ENCODE measurements at regions not wholly inside any gene's neighbourhood (a gene's known extent, or its start where the extent isn't known, plus 50 kb on each side); places are given as distances from the start of the nearest gene placed in this dataset.

GRCh38 chr14:59069163-59069854 lies 119.2 kb upstream of the DAAM1 start:
- Histone ChIP-seq H3K4me1 (peaks cover 0 to 5% (median 2%) of the 10 kb centered on the region in 4 donors), H3K9me3 (no peaks in the 10 kb centered on the region), H3K27me3 (no peaks in the 10 kb centered on the region), H3K36me3 (no peaks in the 10 kb centered on the region), H3K4me3 (no peak overlapping the region), H3K27ac (replicated peaks in 1 of 4) (no peak overlapping the region)
- TF ChIP-seq EP300 (IDR thresholded peaks at IDR 0.05) (no peak), POLR2AphosphoS5 (IDR thresholded peaks at IDR 0.05) (no peak), POLR2A (IDR thresholded peaks at IDR 0.05; ENCODE audit: low read depth) (no peak)
- TF ChIP-seq, protein P1, sequence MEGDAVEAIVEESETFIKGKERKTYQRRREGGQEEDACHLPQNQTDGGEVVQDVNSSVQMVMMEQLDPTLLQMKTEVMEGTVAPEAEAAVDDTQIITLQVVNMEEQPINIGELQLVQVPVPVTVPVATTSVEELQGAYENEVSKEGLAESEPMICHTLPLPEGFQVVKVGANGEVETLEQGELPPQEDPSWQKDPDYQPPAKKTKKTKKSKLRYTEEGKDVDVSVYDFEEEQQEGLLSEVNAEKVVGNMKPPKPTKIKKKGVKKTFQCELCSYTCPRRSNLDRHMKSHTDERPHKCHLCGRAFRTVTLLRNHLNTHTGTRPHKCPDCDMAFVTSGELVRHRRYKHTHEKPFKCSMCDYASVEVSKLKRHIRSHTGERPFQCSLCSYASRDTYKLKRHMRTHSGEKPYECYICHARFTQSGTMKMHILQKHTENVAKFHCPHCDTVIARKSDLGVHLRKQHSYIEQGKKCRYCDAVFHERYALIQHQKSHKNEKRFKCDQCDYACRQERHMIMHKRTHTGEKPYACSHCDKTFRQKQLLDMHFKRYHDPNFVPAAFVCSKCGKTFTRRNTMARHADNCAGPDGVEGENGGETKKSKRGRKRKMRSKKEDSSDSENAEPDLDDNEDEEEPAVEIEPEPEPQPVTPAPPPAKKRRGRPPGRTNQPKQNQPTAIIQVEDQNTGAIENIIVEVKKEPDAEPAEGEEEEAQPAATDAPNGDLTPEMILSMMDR (IDR thresholded peaks at IDR 0.05): no peak
- DNase-seq (ENCODE audit: extremely low spot score): no peak
- WGBS: 77% methylated on average over 9 of the region's 9 CpGs
- intact Hi-C loops (cut with DNase I): no loop called here

GRCh38 chr14:59075506-59075905 lies 113.0 kb upstream of the DAAM1 start:
- TF ChIP-seq EP300 (IDR thresholded peaks at IDR 0.05) (no peak), POLR2AphosphoS5 (IDR thresholded peaks at IDR 0.05) (no peak), POLR2A (IDR thresholded peaks at IDR 0.05; ENCODE audit: low read depth) (no peak)
- TF ChIP-seq, protein P1 (IDR thresholded peaks at IDR 0.05): no peak
- H3K27ac ChIP-seq (replicated peaks in 1 of 4): no peak overlapping the region
- WGBS: 92% methylated on average over 2 of the region's 2 CpGs
- H3K36me3 ChIP-seq: no peaks in the 10 kb centered on the region
- H3K27me3 ChIP-seq: no peaks in the 10 kb centered on the region
- no peak overlapping the region for H3K4me3 ChIP-seq
- H3K9me3 ChIP-seq: no peaks in the 10 kb centered on the region
- intact Hi-C loops (cut with DNase I): no loop called here
- no peak for DNase-seq (ENCODE audit: extremely low spot score)
- H3K4me1 ChIP-seq: no peaks in the 10 kb centered on the region

GRCh38 chr14:59081720-59082119 lies 106.7 kb upstream of the DAAM1 start:
- Histone ChIP-seq H3K4me3 (no peak overlapping the region), H3K27me3 (no peaks in the 10 kb centered on the region), H3K27ac (replicated peaks in 1 of 4) (no peak overlapping the region), H3K36me3 (no peaks in the 10 kb centered on the region), H3K4me1 (peaks cover 0 to 10% (median 7%) of the 10 kb centered on the region in 4 donors), H3K9me3 (no peaks in the 10 kb centered on the region)
- TF ChIP-seq POLR2A (IDR thresholded peaks at IDR 0.05; ENCODE audit: low read depth): no peak
- TF ChIP-seq POLR2AphosphoS5 (IDR thresholded peaks at IDR 0.05): no peak
- TF ChIP-seq, protein P1 (IDR thresholded peaks at IDR 0.05): no peak
- no peak for DNase-seq (ENCODE audit: extremely low spot score)
- intact Hi-C loops (cut with DNase I): no loop called here

- DNase-seq (ENCODE audit: extremely low spot score): no peak
- Histone ChIP-seq H3K27ac (replicated peaks in 1 of 4) (no peak overlapping the region), H3K27me3 (no peaks in the 10 kb centered on the region), H3K36me3 (no peaks in the 10 kb centered on the region), H3K9me3 (no peaks in the 10 kb centered on the region), H3K4me1 (peaks cover 0 to 11% (median 7%) of the 10 kb centered on the region in 4 donors), H3K4me3 (no peak overlapping the region)
- intact Hi-C loops (cut with DNase I): no loop called here
- TF ChIP-seq POLR2A (IDR thresholded peaks at IDR 0.05; ENCODE audit: low read depth) (no peak), POLR2AphosphoS5 (IDR thresholded peaks at IDR 0.05) (no peak), EP300 (IDR thresholded peaks at IDR 0.05) (no peak)
- TF ChIP-seq, protein P1 (IDR thresholded peaks at IDR 0.05): no peak
- 92% methylated on average over 2 of the region's 2 CpGs for WGBS
These were observed 103.2 kb upstream of the DAAM1 start for GRCh38 chr14:59085207-59085739.
